Stimulated activated CD4-positive, alpha-beta T cell treated with anti-CD3 and anti-CD28 coated beads, Interleukin-4, amount 100 ng/mL, for 4 hours (primary cell): ENCODE measurements at regions not wholly inside any gene's neighbourhood (a gene's known extent, or its start where the extent isn't known, plus 50 kb on each side); places are given as distances from the start of the nearest gene placed in this dataset.
"Not testable (repeated sequence)": the region's sequence is repeated elsewhere in the genome, so short reads cannot be mapped to it uniquely, and the experiment has no call there.

Source experiments
- DNase-seq, 2 experiments: peaks; one replicate each; pipeline ENCODE4 v3.0.0-alpha.2; 2020

- DNase-seq = not testable (repeated sequence)
Measured at GRCh38 chr14:104420523-104420922, 159.0 kb upstream of the C14orf180 start.

GRCh38 chr14:104420990-104421389 lies 158.6 kb upstream of the C14orf180 start:
- no peak for DNase-seq

- no peak for DNase-seq
Measured at GRCh38 chr14:104421401-104421821, 158.2 kb upstream of the C14orf180 start.

- no peak for DNase-seq
Measured at GRCh38 chr14:104421892-104422828, 157.4 kb upstream of the C14orf180 start.

GRCh38 chr14:104422837-104423681 lies 156.5 kb upstream of the C14orf180 start:
- DNase-seq = no peak

GRCh38 chr14:104423701-104424405 lies 155.7 kb upstream of the C14orf180 start:
- DNase-seq = no peak

GRCh38 chr14:104424406-104425072 lies 155.0 kb upstream of the C14orf180 start:
- DNase-seq = no peak

- no peak for DNase-seq
Measured at GRCh38 chr14:104425171-104425681, 154.3 kb upstream of the C14orf180 start.

GRCh38 chr14:104425763-104426646 lies 153.6 kb upstream of the C14orf180 start:
- DNase-seq = no peak

GRCh38 chr14:104427131-104427851 lies 152.3 kb upstream of the C14orf180 start:
- no peak for DNase-seq

GRCh38 chr14:104428333-104428851 lies 151.2 kb upstream of the C14orf180 start:
- no peak for DNase-seq

GRCh38 chr14:104428860-104429259 lies 150.7 kb upstream of the C14orf180 start:
- DNase-seq = no peak

- DNase-seq = no peak
Measured at GRCh38 chr14:104429291-104429861, 150.2 kb upstream of the C14orf180 start.

- no peak for DNase-seq
Measured at GRCh38 chr14:104431351-104431928, 148.1 kb upstream of the C14orf180 start.

GRCh38 chr14:104431929-104432541 lies 147.5 kb upstream of the C14orf180 start:
- DNase-seq = no peak

- DNase-seq = no peak
Measured at GRCh38 chr14:104432611-104433231, 146.8 kb upstream of the C14orf180 start.

GRCh38 chr14:104433401-104434213 lies 146.0 kb upstream of the C14orf180 start:
- no peak for DNase-seq
